OCI-LY3 (cell line): ENCODE measurements at regions not wholly inside any gene's neighbourhood (a gene's known extent, or its start where the extent isn't known, plus 50 kb on each side); places are given as distances from the start of the nearest gene placed in this dataset.

ENCODE experiments used
- CTCF ChIP-seq: fragments of 200-600, 300-600 bp; sonication (generic); IDR thresholded peaks from 2 replicates; pipeline ENCODE4 v1.5.1; 2014; ENCODE audit warnings: antibody characterized with exemption, low read length, low read depth
- EZH2phosphoT487 ChIP-seq: fragments of 200-600 bp; shearing (Covaris generic); IDR thresholded peaks from 2 replicates; pipeline ENCODE4 v1.6.1; 2018; ENCODE audit warnings: antibody characterized with exemption, mixed run types, low read depth

GRCh38 chr15:47650564-47650963, 66.7 kb upstream of the SEMA6D start:
- TF ChIP-seq CTCF (no peak), EZH2phosphoT487 (no peak)
